SK-N-SH (cell line): ENCODE measurements at regions not wholly inside any gene's neighbourhood (a gene's known extent, or its start where the extent isn't known, plus 50 kb on each side); places are given as distances from the start of the nearest gene placed in this dataset.

Experiments used
- CTCF ChIA-PET: fragments of 300-600, 350-600 bp; formaldehyde crosslinking; extraction: SDS; loops from one replicate; lab custom pipeline; 2021; lab: Yijun Ruan, JAX
- POLR2A ChIA-PET: fragments of 350-600 bp; sonication (Branson Sonifier 250); formaldehyde crosslinking; extraction: SDS; loops from one replicate; lab custom pipeline; 2020; ENCODE audit warnings: antibody characterized with exemption, inconsistent platforms; lab: Yijun Ruan, JAX
- DNase-seq: peaks from one replicate; pipeline ENCODE4 v3.0.0; 2012
- H2AFZ ChIP-seq: fragments of 200-600 bp; sonication (generic); 2 replicates; pipeline ENCODE4 v1.8.1; 2016; ENCODE audit warnings: antibody characterized with exemption, mild to moderate bottlenecking, low read depth
- H3F3A ChIP-seq: fragments of 200-600 bp; sonication (generic); replicated peaks from 2 replicates; pipeline ENCODE3; 2016; ENCODE audit warnings: antibody characterized with exemption, mild to moderate bottlenecking; ENCODE audit not compliant: insufficient read depth
- H3K27ac ChIP-seq, 2 experiments: fragments of 200-500 bp in 1 of 2; fragments of 200-600 bp in 1 of 2; sonication (Bioruptor generic) in 1 of 2; sonication (generic), shearing (Covaris generic) in 1 of 2; 2 replicates each; pipeline versions ENCODE4 v1.5.1 to v1.6.1; 2014 to 2016; ENCODE audit warnings: low read depth in 2 of 2, inconsistent platforms in 1 of 2, low read length in 1 of 2, mild to moderate bottlenecking in 1 of 2, mixed read lengths in 1 of 2
- H3K27me3 ChIP-seq: fragments of 200-600 bp; sonication (generic), shearing (Covaris generic); 2 replicates; pipeline ENCODE4 v1.6.1; 2016; ENCODE audit warnings: mixed run types; ENCODE audit not compliant: insufficient read depth
- H3K36me3 ChIP-seq, 2 experiments: fragments of 200-500 bp in 1 of 2; fragments of 200-600 bp in 1 of 2; sonication (Bioruptor generic) in 1 of 2; sonication (generic) in 1 of 2; replicated peaks in 1 of 2; 2 replicates each; pipeline versions ENCODE3 to v1.5.1; 2014 to 2016; ENCODE audit warnings: low read length in 1 of 2, mild to moderate bottlenecking in 1 of 2; ENCODE audit not compliant: insufficient read depth in 2 of 2, control insufficient read depth in 1 of 2
- H3K4me1 ChIP-seq, 2 experiments: fragments of 200-500 bp in 1 of 2; fragments of 200-600 bp in 1 of 2; sonication (Bioruptor generic) in 1 of 2; sonication (generic), shearing (Covaris generic) in 1 of 2; 2 replicates each; pipeline versions ENCODE4 v1.5.1 to v1.6.1; 2014 to 2016; ENCODE audit warnings: low read depth in 1 of 2, low read length in 1 of 2, mixed run types in 1 of 2; ENCODE audit not compliant: insufficient read depth in 2 of 2, control insufficient read depth in 1 of 2
- H3K4me2 ChIP-seq: fragments of 200-600 bp; sonication (generic), shearing (Covaris generic); 2 replicates; pipeline ENCODE4 v1.6.1; 2017; ENCODE audit warnings: mixed run types
- H3K4me3 ChIP-seq, 2 experiments: fragments of 200-500 bp in 1 of 2; fragments of 200-600 bp in 1 of 2; sonication (Bioruptor generic) in 1 of 2; sonication (generic), shearing (Covaris generic) in 1 of 2; 2 replicates each; pipeline versions ENCODE4 v1.5.1 to v1.8.1; 2014 to 2016; ENCODE audit warnings: low read depth in 2 of 2, inconsistent platforms in 1 of 2, low read length in 1 of 2, mild to moderate bottlenecking in 1 of 2, mixed read lengths in 1 of 2, moderate library complexity in 1 of 2
- H3K79me2 ChIP-seq: fragments of 200-600 bp; sonication (generic); 2 replicates; pipeline ENCODE4 v1.8.1; 2017; ENCODE audit warnings: mild to moderate bottlenecking; ENCODE audit not compliant: insufficient read depth
- H3K9ac ChIP-seq: fragments of 200-600 bp; sonication (generic); 2 replicates; pipeline ENCODE4 v1.6.1; 2017; ENCODE audit warnings: mixed run types
- H3K9me2 ChIP-seq: fragments of 200-600 bp; sonication (generic); 2 replicates; pipeline ENCODE4 v1.6.1; 2017; ENCODE audit warnings: mixed run types
- H3K9me3 ChIP-seq: fragments of 200-600 bp; sonication (generic); 2 replicates; pipeline ENCODE4 v1.6.1; 2017; ENCODE audit warnings: mixed run types, mild to moderate bottlenecking, moderate library complexity
- H4K20me1 ChIP-seq: fragments of 200-600 bp; sonication (generic); 2 replicates; pipeline ENCODE4 v1.6.1; 2017; ENCODE audit warnings: mild to moderate bottlenecking, mixed run types; ENCODE audit not compliant: insufficient read depth
- EZH2phosphoT487 ChIP-seq: fragments of 200-600 bp; sonication (generic); IDR thresholded peaks from 2 replicates; pipeline ENCODE4 v1.6.1; 2017; ENCODE audit warnings: low read depth, mixed run types, mild to moderate bottlenecking, antibody characterized with exemption, moderate library complexity, borderline replicate concordance
- FOXJ3 ChIP-seq: sonication (generic); formaldehyde crosslinking; IDR thresholded peaks from 2 replicates; pipeline ENCODE4 v1.5.1; 2020; ENCODE audit warnings: mild to moderate bottlenecking, missing genetic modification reagents
- FOXM1 ChIP-seq: IDR thresholded peaks from 2 replicates; pipeline ENCODE4 v1.4.0; 2012; ENCODE audit warnings: low read depth, mild to moderate bottlenecking
- GATA2 ChIP-seq: sonication (generic); formaldehyde crosslinking; IDR thresholded peaks from 2 replicates; pipeline ENCODE4 v1.5.0; 2020; ENCODE audit warnings: mild to moderate bottlenecking, missing genetic modification reagents
- IRF3 ChIP-seq: fragments of 150-350 bp; IDR thresholded peaks from 2 replicates; pipeline ENCODE4 v1.6.1; 2016; ENCODE audit warnings: mild to moderate bottlenecking, low read depth, low read length
- JUND ChIP-seq: IDR thresholded peaks from 2 replicates; pipeline ENCODE4 v1.4.0; 2012
- MEF2A ChIP-seq: IDR thresholded peaks from 2 replicates; pipeline ENCODE4 v1.4.0; 2012; ENCODE audit warnings: low read depth, borderline replicate concordance
- NFIC ChIP-seq: IDR thresholded peaks from 2 replicates; pipeline ENCODE4 v1.4.0; 2012; ENCODE audit warnings: borderline replicate concordance
- NRF1 ChIP-seq: IDR thresholded peaks from 2 replicates; pipeline ENCODE4 v1.6.1; 2012; ENCODE audit warnings: low read depth, mild to moderate bottlenecking, low read length
- POLR2AphosphoS5 ChIP-seq: IDR thresholded peaks from 2 replicates; pipeline ENCODE4 v1.6.1; 2012; ENCODE audit warnings: low read depth, low read length
- RFX5 ChIP-seq: IDR thresholded peaks from 2 replicates; pipeline ENCODE4 v1.6.1; 2012; ENCODE audit warnings: mild to moderate bottlenecking, improper control_type of control experiment, low read length
- RXRA ChIP-seq: IDR thresholded peaks from 2 replicates; pipeline ENCODE4 v1.4.0; 2012; ENCODE audit warnings: low read depth, mild to moderate bottlenecking, borderline replicate concordance
- SIN3A ChIP-seq: IDR thresholded peaks from 2 replicates; pipeline ENCODE4 v1.6.1; 2012; ENCODE audit warnings: low read depth, mild to moderate bottlenecking, low read length, moderate library complexity, borderline replicate concordance
- TCF12 ChIP-seq: IDR thresholded peaks from 2 replicates; pipeline ENCODE4 v1.4.0; 2012
- USF2 ChIP-seq: fragments of 150-350 bp; IDR thresholded peaks from 2 replicates; pipeline ENCODE4 v1.6.1; 2017; ENCODE audit warnings: antibody characterized with exemption, low read length, low read depth, borderline replicate concordance
- YY1 ChIP-seq: IDR thresholded peaks from 2 replicates; pipeline ENCODE4 v1.4.0; 2012; ENCODE audit warnings: low read depth, mild to moderate bottlenecking
- WGBS: methylation state at CpG from one replicate; pipeline ENCODE4 v1.1.6; 2017; ENCODE audit warnings: low lambda C conversion rate; 5-methylcytosine and 5-hydroxymethylcytosine counted together
- TF ChIP-seq, protein P1 (sequence below): IDR thresholded peaks from 2 replicates; pipeline ENCODE4 v1.4.0; 2012; ENCODE audit warnings: low read depth, borderline replicate concordance
- TF ChIP-seq, protein P2 (sequence below): fragments of 200-600 bp; sonication (generic); IDR thresholded peaks from 2 replicates; pipeline ENCODE4 v1.6.1; 2017; ENCODE audit warnings: antibody characterized with exemption, mild to moderate bottlenecking, moderate library complexity
- TF ChIP-seq, protein P3 (sequence below): IDR thresholded peaks from 2 replicates; pipeline ENCODE4 v1.4.0; 2012; ENCODE audit warnings: low read depth
- TF ChIP-seq, protein P4 (sequence below): IDR thresholded peaks from 2 replicates; pipeline ENCODE4 v1.6.1; 2012; ENCODE audit warnings: mild to moderate bottlenecking, low read depth, low read length, moderate library complexity

DNA sequence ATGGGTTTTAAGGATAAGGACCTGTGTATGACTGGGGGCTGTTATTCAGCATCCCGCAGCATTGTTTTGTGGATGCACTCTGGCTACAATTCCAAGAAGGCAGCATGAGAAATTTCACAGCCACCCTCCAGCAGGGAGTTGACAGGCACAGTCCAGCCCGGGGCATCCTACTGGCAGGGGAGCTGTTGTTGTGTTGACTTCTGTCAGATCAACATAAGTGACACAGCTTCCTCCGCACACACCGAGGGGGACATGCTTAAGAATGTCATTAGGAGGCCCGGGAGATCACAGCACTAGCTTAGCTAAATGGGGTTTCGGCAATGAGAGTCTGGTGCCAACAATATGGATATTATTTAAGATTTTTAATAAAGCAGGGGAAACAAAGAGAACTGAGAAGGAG is 326.5 kb downstream of the ASMT start:
- TF ChIP-seq RFX5 (no peak), RXRA (no peak), YY1 (no peak), EZH2phosphoT487 (no peak), NRF1 (no peak), NFIC (no peak), JUND (no peak), USF2 (no peak), FOXJ3 (CRISPR knock-in tag) (no peak), POLR2AphosphoS5 (no peak), IRF3 (no peak), SIN3A (no peak), FOXM1 (no peak), GATA2 (CRISPR knock-in tag) (no peak), TCF12 (no peak), MEF2A (no peak)
- TF ChIP-seq, protein P1, sequence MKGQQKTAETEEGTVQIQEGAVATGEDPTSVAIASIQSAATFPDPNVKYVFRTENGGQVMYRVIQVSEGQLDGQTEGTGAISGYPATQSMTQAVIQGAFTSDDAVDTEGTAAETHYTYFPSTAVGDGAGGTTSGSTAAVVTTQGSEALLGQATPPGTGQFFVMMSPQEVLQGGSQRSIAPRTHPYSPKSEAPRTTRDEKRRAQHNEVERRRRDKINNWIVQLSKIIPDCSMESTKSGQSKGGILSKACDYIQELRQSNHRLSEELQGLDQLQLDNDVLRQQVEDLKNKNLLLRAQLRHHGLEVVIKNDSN = no peak
- TF ChIP-seq, protein P2, sequence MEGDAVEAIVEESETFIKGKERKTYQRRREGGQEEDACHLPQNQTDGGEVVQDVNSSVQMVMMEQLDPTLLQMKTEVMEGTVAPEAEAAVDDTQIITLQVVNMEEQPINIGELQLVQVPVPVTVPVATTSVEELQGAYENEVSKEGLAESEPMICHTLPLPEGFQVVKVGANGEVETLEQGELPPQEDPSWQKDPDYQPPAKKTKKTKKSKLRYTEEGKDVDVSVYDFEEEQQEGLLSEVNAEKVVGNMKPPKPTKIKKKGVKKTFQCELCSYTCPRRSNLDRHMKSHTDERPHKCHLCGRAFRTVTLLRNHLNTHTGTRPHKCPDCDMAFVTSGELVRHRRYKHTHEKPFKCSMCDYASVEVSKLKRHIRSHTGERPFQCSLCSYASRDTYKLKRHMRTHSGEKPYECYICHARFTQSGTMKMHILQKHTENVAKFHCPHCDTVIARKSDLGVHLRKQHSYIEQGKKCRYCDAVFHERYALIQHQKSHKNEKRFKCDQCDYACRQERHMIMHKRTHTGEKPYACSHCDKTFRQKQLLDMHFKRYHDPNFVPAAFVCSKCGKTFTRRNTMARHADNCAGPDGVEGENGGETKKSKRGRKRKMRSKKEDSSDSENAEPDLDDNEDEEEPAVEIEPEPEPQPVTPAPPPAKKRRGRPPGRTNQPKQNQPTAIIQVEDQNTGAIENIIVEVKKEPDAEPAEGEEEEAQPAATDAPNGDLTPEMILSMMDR = no peak
- TF ChIP-seq, protein P3, sequence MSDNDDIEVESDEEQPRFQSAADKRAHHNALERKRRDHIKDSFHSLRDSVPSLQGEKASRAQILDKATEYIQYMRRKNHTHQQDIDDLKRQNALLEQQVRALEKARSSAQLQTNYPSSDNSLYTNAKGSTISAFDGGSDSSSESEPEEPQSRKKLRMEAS = no peak
- TF ChIP-seq, protein P4, sequence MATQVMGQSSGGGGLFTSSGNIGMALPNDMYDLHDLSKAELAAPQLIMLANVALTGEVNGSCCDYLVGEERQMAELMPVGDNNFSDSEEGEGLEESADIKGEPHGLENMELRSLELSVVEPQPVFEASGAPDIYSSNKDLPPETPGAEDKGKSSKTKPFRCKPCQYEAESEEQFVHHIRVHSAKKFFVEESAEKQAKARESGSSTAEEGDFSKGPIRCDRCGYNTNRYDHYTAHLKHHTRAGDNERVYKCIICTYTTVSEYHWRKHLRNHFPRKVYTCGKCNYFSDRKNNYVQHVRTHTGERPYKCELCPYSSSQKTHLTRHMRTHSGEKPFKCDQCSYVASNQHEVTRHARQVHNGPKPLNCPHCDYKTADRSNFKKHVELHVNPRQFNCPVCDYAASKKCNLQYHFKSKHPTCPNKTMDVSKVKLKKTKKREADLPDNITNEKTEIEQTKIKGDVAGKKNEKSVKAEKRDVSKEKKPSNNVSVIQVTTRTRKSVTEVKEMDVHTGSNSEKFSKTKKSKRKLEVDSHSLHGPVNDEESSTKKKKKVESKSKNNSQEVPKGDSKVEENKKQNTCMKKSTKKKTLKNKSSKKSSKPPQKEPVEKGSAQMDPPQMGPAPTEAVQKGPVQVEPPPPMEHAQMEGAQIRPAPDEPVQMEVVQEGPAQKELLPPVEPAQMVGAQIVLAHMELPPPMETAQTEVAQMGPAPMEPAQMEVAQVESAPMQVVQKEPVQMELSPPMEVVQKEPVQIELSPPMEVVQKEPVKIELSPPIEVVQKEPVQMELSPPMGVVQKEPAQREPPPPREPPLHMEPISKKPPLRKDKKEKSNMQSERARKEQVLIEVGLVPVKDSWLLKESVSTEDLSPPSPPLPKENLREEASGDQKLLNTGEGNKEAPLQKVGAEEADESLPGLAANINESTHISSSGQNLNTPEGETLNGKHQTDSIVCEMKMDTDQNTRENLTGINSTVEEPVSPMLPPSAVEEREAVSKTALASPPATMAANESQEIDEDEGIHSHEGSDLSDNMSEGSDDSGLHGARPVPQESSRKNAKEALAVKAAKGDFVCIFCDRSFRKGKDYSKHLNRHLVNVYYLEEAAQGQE = no peak
- Histone ChIP-seq H4K20me1 (no peaks in the 10 kb centered on the region), H3K9ac (no peak overlapping the region)

More for the DNA sequence above, 326.5 kb downstream of the ASMT start:
- Histone ChIP-seq H3K79me2 (no peaks in the 10 kb centered on the region), H3K9me2 (no peaks in the 10 kb centered on the region), H3F3A (no peaks in the 10 kb centered on the region), H3K9me3 (no peaks in the 10 kb centered on the region), H3K4me2 (no peak overlapping the region), H3K27me3 (no peaks in the 10 kb centered on the region), H2AFZ (no peak overlapping the region), H3K4me1 (no peaks in the 10 kb centered on the region), H3K4me3 (no peak overlapping the region), H3K27ac (no peak overlapping the region), H3K36me3 (no peaks in the 10 kb centered on the region)
- POLR2A ChIA-PET = no interaction called here
- DNase-seq = no peak
- CTCF ChIA-PET = no interaction called here
- 31% methylated on average over 5 of the region's 6 CpGs for WGBS
